RWPE2 (cell line): ENCODE measurements at regions not wholly inside any gene's neighbourhood (a gene's known extent, or its start where the extent isn't known, plus 50 kb on each side); places are given as distances from the start of the nearest gene placed in this dataset.
"Not testable (repeated sequence)": the region's sequence is repeated elsewhere in the genome, so short reads cannot be mapped to it uniquely, and the experiment has no call there.

Experiments
- ATAC-seq: fragments of 200-7000 bp; cut with Tn5 transposase; 3 replicates; pipeline ENCODE4 v1.9.1; 2021; ENCODE audit warnings: low read depth
- DNase-seq: peaks from one replicate; pipeline ENCODE4 v3.0.0-alpha.2; 2020; ENCODE audit warnings: low spot score
- H3K27ac ChIP-seq: fragments of 450-650 bp; 2 replicates; pipeline ENCODE4 v1.5.1; 2017; ENCODE audit warnings: mild to moderate bottlenecking; ENCODE audit not compliant: poor library complexity, severe bottlenecking
- H3K27me3 ChIP-seq: fragments of 250-450 bp; sonication (Bioruptor Pico); 2 replicates; pipeline ENCODE4 v1.5.1; 2021; ENCODE audit warnings: mild to moderate bottlenecking, moderate library complexity; ENCODE audit not compliant: insufficient read depth, poor library complexity, severe bottlenecking
- H3K36me3 ChIP-seq: fragments of 250-450 bp; sonication (Bioruptor Pico); 2 replicates; pipeline ENCODE4 v1.5.1; 2020; ENCODE audit warnings: low read depth, mild to moderate bottlenecking, moderate library complexity
- H3K4me1 ChIP-seq: fragments of 250-450 bp; sonication (Bioruptor Pico); 2 replicates; pipeline ENCODE4 v1.5.1; 2021; ENCODE audit warnings: mild to moderate bottlenecking, moderate library complexity; ENCODE audit not compliant: insufficient read depth, poor library complexity, severe bottlenecking
- H3K4me3 ChIP-seq: fragments of 250-450 bp; sonication (Bioruptor Pico); 2 replicates; pipeline ENCODE4 v1.5.1; 2021; ENCODE audit warnings: mild to moderate bottlenecking, moderate library complexity; ENCODE audit not compliant: severe bottlenecking
- H3K9me3 ChIP-seq: fragments of 250-450 bp; sonication (Bioruptor Pico); 2 replicates; pipeline ENCODE4 v1.5.1; 2021; ENCODE audit warnings: mild to moderate bottlenecking, moderate library complexity; ENCODE audit not compliant: severe bottlenecking
- TF ChIP-seq, protein P1 (sequence below): fragments of 450-650 bp; IDR thresholded peaks from one replicate; pipeline ENCODE4 v1.5.1; 2017; ENCODE audit warnings: mild to moderate bottlenecking, moderate library complexity; ENCODE audit not compliant: poor library complexity, severe bottlenecking

DNA sequence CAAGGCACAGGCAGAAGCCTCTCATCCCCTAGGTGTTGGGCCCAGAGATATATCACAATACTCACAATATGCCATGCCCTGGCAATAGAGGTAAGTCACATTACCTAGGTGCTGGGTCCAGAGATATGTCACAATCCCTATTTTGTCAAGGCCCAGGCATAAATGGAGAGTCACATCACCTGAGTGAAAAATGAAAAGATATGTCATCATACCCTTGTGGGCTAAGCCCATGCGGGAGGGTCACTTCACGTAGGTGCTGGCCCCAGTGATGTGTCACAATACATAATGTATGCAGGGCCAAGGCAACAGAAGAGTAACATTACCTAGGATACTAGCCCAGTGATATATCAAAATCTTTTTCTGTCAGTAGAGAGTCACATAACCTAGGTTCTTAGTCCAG lies 127.0 kb downstream of the ZNF675 start:
- no peak overlapping the region for H3K27ac ChIP-seq
- TF ChIP-seq, protein P1, sequence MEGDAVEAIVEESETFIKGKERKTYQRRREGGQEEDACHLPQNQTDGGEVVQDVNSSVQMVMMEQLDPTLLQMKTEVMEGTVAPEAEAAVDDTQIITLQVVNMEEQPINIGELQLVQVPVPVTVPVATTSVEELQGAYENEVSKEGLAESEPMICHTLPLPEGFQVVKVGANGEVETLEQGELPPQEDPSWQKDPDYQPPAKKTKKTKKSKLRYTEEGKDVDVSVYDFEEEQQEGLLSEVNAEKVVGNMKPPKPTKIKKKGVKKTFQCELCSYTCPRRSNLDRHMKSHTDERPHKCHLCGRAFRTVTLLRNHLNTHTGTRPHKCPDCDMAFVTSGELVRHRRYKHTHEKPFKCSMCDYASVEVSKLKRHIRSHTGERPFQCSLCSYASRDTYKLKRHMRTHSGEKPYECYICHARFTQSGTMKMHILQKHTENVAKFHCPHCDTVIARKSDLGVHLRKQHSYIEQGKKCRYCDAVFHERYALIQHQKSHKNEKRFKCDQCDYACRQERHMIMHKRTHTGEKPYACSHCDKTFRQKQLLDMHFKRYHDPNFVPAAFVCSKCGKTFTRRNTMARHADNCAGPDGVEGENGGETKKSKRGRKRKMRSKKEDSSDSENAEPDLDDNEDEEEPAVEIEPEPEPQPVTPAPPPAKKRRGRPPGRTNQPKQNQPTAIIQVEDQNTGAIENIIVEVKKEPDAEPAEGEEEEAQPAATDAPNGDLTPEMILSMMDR, result no peak
- H3K9me3 ChIP-seq, result no peaks in the 10 kb centered on the region
- H3K27me3 ChIP-seq, result no peaks in the 10 kb centered on the region
- H3K4me1 ChIP-seq, result peaks cover 7% of the 10 kb centered on the region
- H3K36me3 ChIP-seq, result peaks cover 8% of the 10 kb centered on the region; the same call in 1 of the 2 replicates
- no peak overlapping the region for H3K4me3 ChIP-seq
- ATAC-seq (no peak), DNase-seq (no peak)

DNA sequence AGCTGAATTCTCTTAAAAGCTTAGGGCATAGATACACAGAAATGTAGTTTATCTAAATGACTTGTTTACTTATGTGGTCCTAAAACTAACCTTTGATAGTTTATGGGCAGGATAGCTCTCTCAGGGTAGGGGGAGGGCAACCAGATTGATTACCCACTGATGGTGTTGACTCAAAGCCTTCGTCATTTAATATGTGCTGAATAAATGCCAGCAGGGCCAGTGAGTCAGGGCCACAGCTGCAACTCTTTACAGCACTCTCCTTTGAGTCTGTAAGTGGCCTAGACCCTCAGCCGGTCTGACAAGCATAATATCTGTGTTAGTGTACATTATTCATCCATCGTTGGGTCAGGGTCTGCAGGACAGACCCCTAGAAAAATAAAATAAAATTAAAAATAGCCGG lies 128.5 kb downstream of the ZNF675 start:
- Histone ChIP-seq H3K4me3 (no peak overlapping the region), H3K9me3 (no peaks in the 10 kb centered on the region), H3K36me3 (peaks cover 8% of the 10 kb centered on the region; the same call in 1 of the 2 replicates), H3K27me3 (no peaks in the 10 kb centered on the region), H3K27ac (peak overlapping the region; percentile 32), H3K4me1 (peaks cover 20% of the 10 kb centered on the region)
- 0 out of 3 replicates have a peak, but pooled peaks have one; percentile 9 for ATAC-seq
- TF ChIP-seq, protein P1, result no peak
- no peak for DNase-seq

DNA sequence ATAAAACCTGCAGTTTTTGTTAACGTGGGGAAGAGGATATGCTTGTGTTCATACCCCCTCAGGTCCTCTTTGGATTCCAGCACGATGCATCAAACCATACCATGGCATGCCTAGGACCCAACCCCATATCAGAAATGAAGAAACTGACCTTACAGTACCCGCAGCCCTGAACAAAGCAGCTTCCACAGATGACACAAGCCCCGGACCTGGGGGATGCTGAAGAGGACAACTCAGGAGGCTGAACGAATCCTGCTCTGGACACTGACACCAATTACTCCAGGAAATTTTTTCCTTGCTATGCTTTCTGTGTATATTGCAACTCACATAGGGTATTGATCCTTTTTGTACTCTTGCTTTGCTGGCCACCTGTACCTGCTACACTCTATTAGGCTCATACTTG lies 129.6 kb downstream of the ZNF675 start:
- no peak overlapping the region for H3K4me3 ChIP-seq
- DNase-seq (no peak), ATAC-seq (no peak)
- H3K36me3 ChIP-seq, result peaks cover 8% of the 10 kb centered on the region; the same call in 1 of the 2 replicates
- H3K4me1 ChIP-seq, result peaks cover 22% of the 10 kb centered on the region
- H3K27me3 ChIP-seq, result no peaks in the 10 kb centered on the region
- no peaks in the 10 kb centered on the region for H3K9me3 ChIP-seq
- TF ChIP-seq, protein P1, result no peak
- H3K27ac ChIP-seq, result no peak overlapping the region

DNA sequence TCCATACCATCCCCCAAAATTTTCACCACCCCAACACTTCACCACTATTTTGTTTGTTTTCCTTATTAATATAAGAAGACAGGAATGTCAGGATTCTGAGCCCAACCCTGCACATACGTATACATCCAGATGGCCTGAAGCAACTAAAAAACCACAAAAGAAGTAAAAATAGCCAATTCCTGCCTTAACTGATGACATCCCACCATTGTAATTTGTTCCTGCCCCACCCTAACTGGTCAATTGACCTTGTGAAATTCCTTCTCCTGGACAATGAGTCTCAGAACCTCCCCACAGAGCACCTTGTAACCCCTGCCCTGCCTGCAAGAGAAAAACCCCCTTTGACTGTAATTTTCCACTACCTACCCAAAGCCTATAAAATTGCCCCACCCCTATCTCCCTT lies 132.5 kb downstream of the ZNF675 start:
- Histone ChIP-seq H3K9me3 (no peaks in the 10 kb centered on the region), H3K27me3 (no peaks in the 10 kb centered on the region), H3K4me3 (no peak overlapping the region), H3K4me1 (peaks cover 40% of the 10 kb centered on the region), H3K27ac (peak overlapping the region; percentile 100), H3K36me3 (peaks cover 8% of the 10 kb centered on the region; the same call in 1 of the 2 replicates)
- TF ChIP-seq, protein P1, result no peak
- ATAC-seq (peak; percentile 62), DNase-seq (peak; percentile 84)

DNA sequence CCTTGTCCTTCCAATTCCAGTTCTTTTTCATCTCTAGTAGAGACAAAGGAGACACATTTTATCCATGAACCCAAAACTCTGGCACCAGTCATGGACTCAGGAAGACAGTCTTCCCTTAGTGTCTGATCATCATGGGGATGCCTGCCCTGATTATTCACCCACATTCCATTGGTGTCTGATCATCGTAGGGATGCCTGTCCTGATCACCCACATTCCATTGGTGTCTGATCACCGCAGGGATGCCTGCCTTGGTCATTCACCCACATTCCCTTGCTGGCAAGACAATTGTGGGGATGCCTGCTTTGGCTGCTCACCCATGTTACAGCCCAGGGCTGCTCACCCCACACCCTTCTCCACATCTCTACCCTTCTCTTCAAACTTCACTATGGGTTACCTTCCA lies 136.9 kb downstream of the ZNF675 start:
- DNase-seq (peak; percentile 91), ATAC-seq (peak; percentile 77)
- not testable (repeated sequence) for H3K9me3 ChIP-seq

More for the DNA sequence above, 136.9 kb downstream of the ZNF675 start:
- not testable (repeated sequence) for H3K27me3 ChIP-seq, H3K36me3 ChIP-seq, H3K4me3 ChIP-seq
- peak overlapping the region; percentile 100 for H3K27ac ChIP-seq
- H3K4me1 ChIP-seq, result peaks cover 61% of the 10 kb centered on the region
